ENCODE measurements at regions not wholly inside any gene's neighbourhood (a gene's known extent, or its start where the extent isn't known, plus 50 kb on each side); places are given as distances from the start of the nearest gene placed in this dataset.

DNA sequence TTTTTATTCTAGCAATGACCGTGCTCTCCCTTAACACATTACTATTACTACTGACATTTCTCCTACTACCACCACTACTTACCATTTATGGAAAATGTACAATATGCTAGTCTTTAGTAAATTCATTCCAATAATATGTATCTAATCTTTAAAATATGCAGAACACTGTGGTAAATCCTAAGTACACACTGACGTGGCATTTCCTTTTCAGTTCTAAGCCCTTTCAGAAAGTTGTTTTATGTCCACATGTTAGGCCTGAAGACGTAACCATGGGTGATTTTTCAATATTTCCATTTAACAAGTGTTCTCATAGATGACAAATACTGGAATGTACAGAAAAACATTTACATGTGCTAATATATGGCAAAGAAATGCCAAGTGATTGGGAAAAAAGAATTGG, 268.6 kb upstream of the SLIT2 start:
- Histone ChIP-seq H3K9me3 (ENCODE audit: control insufficient read depth, insufficient read depth, low read length) (peaks cover 6% of the 10 kb centered on the region; the same call in 1 of the 2 replicates), H3K27me3 (ENCODE audit: control insufficient read depth, insufficient read depth, low read length) (no peaks in the 10 kb centered on the region), H3K4me3 (ENCODE audit: low read depth, low read length) (no peak overlapping the region), H3K27ac (ENCODE audit: low read depth, low read length) (no peak overlapping the region)
- peak; percentile 86 for DNase-seq (ENCODE audit: low read depth, low spot score)
- ChIA-PET CTCF (no interaction called here), POLR2A (no interaction called here)
- TF ChIP-seq, protein P1, sequence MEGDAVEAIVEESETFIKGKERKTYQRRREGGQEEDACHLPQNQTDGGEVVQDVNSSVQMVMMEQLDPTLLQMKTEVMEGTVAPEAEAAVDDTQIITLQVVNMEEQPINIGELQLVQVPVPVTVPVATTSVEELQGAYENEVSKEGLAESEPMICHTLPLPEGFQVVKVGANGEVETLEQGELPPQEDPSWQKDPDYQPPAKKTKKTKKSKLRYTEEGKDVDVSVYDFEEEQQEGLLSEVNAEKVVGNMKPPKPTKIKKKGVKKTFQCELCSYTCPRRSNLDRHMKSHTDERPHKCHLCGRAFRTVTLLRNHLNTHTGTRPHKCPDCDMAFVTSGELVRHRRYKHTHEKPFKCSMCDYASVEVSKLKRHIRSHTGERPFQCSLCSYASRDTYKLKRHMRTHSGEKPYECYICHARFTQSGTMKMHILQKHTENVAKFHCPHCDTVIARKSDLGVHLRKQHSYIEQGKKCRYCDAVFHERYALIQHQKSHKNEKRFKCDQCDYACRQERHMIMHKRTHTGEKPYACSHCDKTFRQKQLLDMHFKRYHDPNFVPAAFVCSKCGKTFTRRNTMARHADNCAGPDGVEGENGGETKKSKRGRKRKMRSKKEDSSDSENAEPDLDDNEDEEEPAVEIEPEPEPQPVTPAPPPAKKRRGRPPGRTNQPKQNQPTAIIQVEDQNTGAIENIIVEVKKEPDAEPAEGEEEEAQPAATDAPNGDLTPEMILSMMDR (IDR thresholded peaks at IDR 0.05; ENCODE audit: low read depth, low read length), result no peak

- ChIA-PET CTCF (no interaction called here), POLR2A (no interaction called here)
- TF ChIP-seq, protein P1 (IDR thresholded peaks at IDR 0.05; ENCODE audit: low read depth, low read length), result no peak
- Histone ChIP-seq H3K9me3 (ENCODE audit: control insufficient read depth, insufficient read depth, low read length) (peaks cover 6% of the 10 kb centered on the region; the same call in 1 of the 2 replicates), H3K27ac (ENCODE audit: low read depth, low read length) (peak overlapping the region; percentile 68), H3K27me3 (ENCODE audit: control insufficient read depth, insufficient read depth, low read length) (no peaks in the 10 kb centered on the region), H3K4me3 (ENCODE audit: low read depth, low read length) (no peak overlapping the region)
- DNase-seq (ENCODE audit: low read depth, low spot score), result no peak
Measured at GRCh38 chr4:19982556-19982955, 269.1 kb upstream of the SLIT2 start.

GRCh38 chr4:19971829-19972228, 279.9 kb upstream of the SLIT2 start:
- ChIA-PET CTCF (interaction anchor here (1.4 to 1.9 kb wide), 2 partner anchors 107 to 276 kb away, joined by 3 to 4 read pairs; no protein-coding TSS in a partner anchor), POLR2A (no interaction called here)

DNA sequence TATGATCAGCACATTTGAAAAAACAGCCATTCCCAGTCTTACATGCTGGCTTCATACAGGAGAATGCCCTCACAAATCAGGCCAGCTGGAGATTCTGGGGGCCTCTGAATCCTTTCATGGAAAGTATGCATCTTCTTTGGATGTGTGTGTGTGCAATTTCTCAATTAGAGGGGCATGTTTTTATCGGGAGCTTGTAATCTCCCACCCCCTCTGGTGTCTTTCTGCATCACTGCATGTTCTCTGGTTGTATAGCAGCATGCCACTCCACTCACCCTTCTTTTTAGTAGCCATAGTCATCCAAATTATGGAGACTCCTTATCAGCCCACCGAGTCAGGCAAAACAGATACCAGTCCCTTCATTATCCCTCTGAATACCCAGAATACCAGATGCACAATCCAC, 282.2 kb upstream of the SLIT2 start:
- H3K4me3 ChIP-seq (ENCODE audit: low read depth, low read length), result no peak overlapping the region
- H3K9me3 ChIP-seq (ENCODE audit: control insufficient read depth, insufficient read depth, low read length), result peaks cover 4% of the 10 kb centered on the region; the same call in 1 of the 2 replicates
- POLR2A ChIA-PET, result no interaction called here
- TF ChIP-seq, protein P1 (IDR thresholded peaks at IDR 0.05; ENCODE audit: low read depth, low read length), result peak; percentile 41
- H3K27ac ChIP-seq (ENCODE audit: low read depth, low read length), result no peak overlapping the region
- CTCF ChIA-PET, result no interaction called here
- DNase-seq (ENCODE audit: low read depth, low spot score), result no peak
- no peaks in the 10 kb centered on the region for H3K27me3 ChIP-seq (ENCODE audit: control insufficient read depth, insufficient read depth, low read length)

More at GRCh38 chr4:19971829-19972228, 279.9 kb upstream of the SLIT2 start:
- no peak for DNase-seq (ENCODE audit: low read depth, low spot score)
- Histone ChIP-seq H3K27me3 (ENCODE audit: control insufficient read depth, insufficient read depth, low read length) (no peaks in the 10 kb centered on the region), H3K4me3 (ENCODE audit: low read depth, low read length) (no peak overlapping the region), H3K9me3 (ENCODE audit: control insufficient read depth, insufficient read depth, low read length) (peaks cover 9% of the 10 kb centered on the region), H3K27ac (ENCODE audit: low read depth, low read length) (no peak overlapping the region)
- TF ChIP-seq, protein P1 (IDR thresholded peaks at IDR 0.05; ENCODE audit: low read depth, low read length), result no peak

DNA sequence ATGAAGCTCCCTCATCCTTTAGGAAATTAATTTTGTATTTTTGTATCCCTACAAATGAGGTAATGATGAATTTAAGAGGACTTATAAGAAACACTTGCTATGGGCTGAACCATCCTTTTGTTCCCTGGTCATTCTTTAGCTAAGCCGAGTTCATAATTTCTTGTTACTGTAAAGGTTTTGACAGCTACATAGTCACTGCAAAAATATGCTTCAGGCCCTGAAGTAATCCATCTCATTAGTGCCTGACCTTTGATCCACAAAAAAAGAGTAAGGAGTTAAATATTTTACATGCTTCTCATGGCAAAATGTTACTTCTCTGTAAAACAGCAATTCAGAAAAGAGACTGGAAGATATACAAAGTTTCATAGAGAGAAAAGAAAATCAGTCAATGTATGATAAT, 290.6 kb upstream of the SLIT2 start:
- TF ChIP-seq, protein P1 (IDR thresholded peaks at IDR 0.05; ENCODE audit: low read depth, low read length), result no peak
- no peaks in the 10 kb centered on the region for H3K27me3 ChIP-seq (ENCODE audit: control insufficient read depth, insufficient read depth, low read length)
- DNase-seq (ENCODE audit: low read depth, low spot score), result no peak
- peaks cover 2% of the 10 kb centered on the region; the same call in 1 of the 2 replicates for H3K9me3 ChIP-seq (ENCODE audit: control insufficient read depth, insufficient read depth, low read length)
- POLR2A ChIA-PET, result no interaction called here
- H3K27ac ChIP-seq (ENCODE audit: low read depth, low read length), result no peak overlapping the region
- CTCF ChIA-PET, result interaction anchor here (0.5 to 1.1 kb wide), 3 partner anchors 287 to 1804 kb away, joined by 3 to 4 read pairs (median 3); no protein-coding TSS in a partner anchor
- H3K4me3 ChIP-seq (ENCODE audit: low read depth, low read length), result no peak overlapping the region
